Erythroblast (primary cell): ENCODE measurements at regions not wholly inside any gene's neighbourhood (a gene's known extent, or its start where the extent isn't known, plus 50 kb on each side); places are given as distances from the start of the nearest gene placed in this dataset.

Experiments used
- GATA1 ChIP-seq: IDR thresholded peaks from 2 replicates; pipeline ENCODE4 v1.6.1; 2011; ENCODE audit warnings: low read depth, mild to moderate bottlenecking, control low read depth, low read length, moderate library complexity
- POLR2A ChIP-seq: IDR thresholded peaks from 2 replicates; pipeline ENCODE4 v1.6.1; 2011; ENCODE audit warnings: mild to moderate bottlenecking, low read length

- TF ChIP-seq POLR2A (no peak), GATA1 (no peak)
These were observed 91.9 kb upstream of the STC2 start for GRCh38 chr5:173420108-173420507.
